ENCODE measurements at regions not wholly inside any gene's neighbourhood (a gene's known extent, or its start where the extent isn't known, plus 50 kb on each side); places are given as distances from the start of the nearest gene placed in this dataset.
"Not testable (repeated sequence)": the region's sequence is repeated elsewhere in the genome, so short reads cannot be mapped to it uniquely, and the experiment has no call there.

GRCh38 chr16:65365732-65366715 lies 244.2 kb upstream of the CDH11 start:
- CTCF ChIA-PET: no interaction called here
- DNase-seq (ENCODE audit: extremely low spot score): no peak
- POLR2A ChIA-PET: no interaction called here
- TF ChIP-seq FOXA1 (IDR thresholded peaks at IDR 0.05) (no peak), HDGF (IDR thresholded peaks at IDR 0.05; ENCODE audit: borderline replicate concordance) (no peak)

- DNase-seq (ENCODE audit: extremely low spot score); CTCF ChIA-PET; POLR2A ChIA-PET: not testable (repeated sequence)
Measured at GRCh38 chr16:65356721-65357120, 234.9 kb upstream of the CDH11 start.

- no peak for DNase-seq (ENCODE audit: extremely low spot score)
- TF ChIP-seq FOXA1 (IDR thresholded peaks at IDR 0.05) (no peak), CTBP1 (IDR thresholded peaks at IDR 0.05; ENCODE audit: borderline replicate concordance) (no peak), SP1 (IDR thresholded peaks at IDR 0.05) (no peak), LEF1 (IDR thresholded peaks at IDR 0.05; ENCODE audit: borderline replicate concordance) (no peak), L3MBTL2 (conservative IDR thresholded peaks at IDR 0.05) (no peak), FOXK2 (IDR thresholded peaks at IDR 0.05) (no peak), TARDBP (IDR thresholded peaks at IDR 0.05) (no peak)
- ChIA-PET CTCF (no interaction called here), POLR2A (no interaction called here)
Measured at GRCh38 chr16:65355706-65356105, 233.8 kb upstream of the CDH11 start.

GRCh38 chr16:65353183-65353582 lies 231.3 kb upstream of the CDH11 start:
- CTCF ChIA-PET: no interaction called here
- no peak for TF ChIP-seq FOXM1 (IDR thresholded peaks at IDR 0.05; ENCODE audit: borderline replicate concordance)
- TF ChIP-seq CTBP1 (IDR thresholded peaks at IDR 0.05; ENCODE audit: borderline replicate concordance): no peak
- TF ChIP-seq FOXA1 (IDR thresholded peaks at IDR 0.05): no peak
- TF ChIP-seq ZNF384 (IDR thresholded peaks at IDR 0.05): no peak
- no peak for TF ChIP-seq TARDBP (IDR thresholded peaks at IDR 0.05)
- no peak for TF ChIP-seq LEF1 (IDR thresholded peaks at IDR 0.05; ENCODE audit: borderline replicate concordance)
- TF ChIP-seq NFRKB (IDR thresholded peaks at IDR 0.05): no peak
- no peak for TF ChIP-seq SP1 (IDR thresholded peaks at IDR 0.05)
- TF ChIP-seq HDGF (IDR thresholded peaks at IDR 0.05; ENCODE audit: borderline replicate concordance): no peak
- no peak for TF ChIP-seq FOXK2 (IDR thresholded peaks at IDR 0.05)
- TF ChIP-seq BHLHE40 (IDR thresholded peaks at IDR 0.05; ENCODE audit: borderline replicate concordance): no peak
- TF ChIP-seq L3MBTL2 (conservative IDR thresholded peaks at IDR 0.05): no peak
- no peak for TF ChIP-seq PKNOX1 (IDR thresholded peaks at IDR 0.05)
- no peak for TF ChIP-seq ARNT (IDR thresholded peaks at IDR 0.05)
- no peak for TF ChIP-seq SUZ12 (IDR thresholded peaks at IDR 0.05)
- POLR2A ChIA-PET: no interaction called here
- DNase-seq (ENCODE audit: extremely low spot score): no peak

GRCh38 chr16:65349626-65350025 lies 227.8 kb upstream of the CDH11 start:
- ChIA-PET POLR2A (no interaction called here), CTCF (no interaction called here)
- DNase-seq (ENCODE audit: extremely low spot score): no peak
- TF ChIP-seq HDGF (IDR thresholded peaks at IDR 0.05; ENCODE audit: borderline replicate concordance) (no peak), ARNT (IDR thresholded peaks at IDR 0.05) (no peak), L3MBTL2 (conservative IDR thresholded peaks at IDR 0.05) (no peak), PKNOX1 (IDR thresholded peaks at IDR 0.05) (no peak), NFRKB (IDR thresholded peaks at IDR 0.05) (no peak), FOXK2 (IDR thresholded peaks at IDR 0.05) (no peak)

- ChIA-PET CTCF (no interaction called here), POLR2A (no interaction called here)
- TF ChIP-seq TARDBP (IDR thresholded peaks at IDR 0.05): no peak
- DNase-seq (ENCODE audit: extremely low spot score): no peak
Measured at GRCh38 chr16:65343556-65343955, 221.7 kb upstream of the CDH11 start.

- TF ChIP-seq BHLHE40 (IDR thresholded peaks at IDR 0.05; ENCODE audit: borderline replicate concordance): no peak
- no peak for TF ChIP-seq SUZ12 (IDR thresholded peaks at IDR 0.05)
- no peak for TF ChIP-seq SP1 (IDR thresholded peaks at IDR 0.05)
- CTCF ChIA-PET: no interaction called here
- POLR2A ChIA-PET: no interaction called here
- DNase-seq (ENCODE audit: extremely low spot score): no peak
Measured at GRCh38 chr16:65342231-65342866, 220.5 kb upstream of the CDH11 start.

GRCh38 chr16:65339062-65339461 lies 217.2 kb upstream of the CDH11 start:
- no peak for DNase-seq (ENCODE audit: extremely low spot score)
- POLR2A ChIA-PET: no interaction called here
- CTCF ChIA-PET: no interaction called here
- TF ChIP-seq SUZ12 (IDR thresholded peaks at IDR 0.05) (no peak), TARDBP (IDR thresholded peaks at IDR 0.05) (no peak), FOXK2 (IDR thresholded peaks at IDR 0.05) (no peak), PKNOX1 (IDR thresholded peaks at IDR 0.05) (no peak), NFRKB (IDR thresholded peaks at IDR 0.05) (no peak), ELF4 (IDR thresholded peaks at IDR 0.05) (no peak), FOXM1 (IDR thresholded peaks at IDR 0.05; ENCODE audit: borderline replicate concordance) (no peak), FOXA1 (IDR thresholded peaks at IDR 0.05) (no peak), ZNF384 (IDR thresholded peaks at IDR 0.05) (no peak), ARNT (IDR thresholded peaks at IDR 0.05) (no peak), CTBP1 (IDR thresholded peaks at IDR 0.05; ENCODE audit: borderline replicate concordance) (no peak), LEF1 (IDR thresholded peaks at IDR 0.05; ENCODE audit: borderline replicate concordance) (no peak), L3MBTL2 (conservative IDR thresholded peaks at IDR 0.05) (no peak)

Measured in HEK293T (cell line).